Chondrocyte (in vitro differentiated cells): ENCODE measurements at regions not wholly inside any gene's neighbourhood (a gene's known extent, or its start where the extent isn't known, plus 50 kb on each side); places are given as distances from the start of the nearest gene placed in this dataset.

ENCODE experiments used
- DNase-seq: peaks from one replicate; pipeline ENCODE4 v3.0.0; 2021; ENCODE audit warnings: mixed read lengths, low spot score
- H3K27ac Mint-ChIP-seq: one replicate; pipeline ENCODE4 v1.8.0; 2021; ENCODE audit warnings: mild to moderate bottlenecking, moderate library complexity, mixed read lengths; ENCODE audit not compliant: unreplicated experiment
- H3K27me3 Mint-ChIP-seq: 2 replicates; pipeline ENCODE4 v1.8.0; 2021; ENCODE audit warnings: low read depth, mixed read lengths
- H3K36me3 Mint-ChIP-seq: 2 replicates; pipeline ENCODE4 v1.8.0; 2021; ENCODE audit warnings: low read depth, mixed read lengths
- H3K4me1 Mint-ChIP-seq: 2 replicates; pipeline ENCODE4 v1.8.0; 2021; ENCODE audit warnings: low read depth, mild to moderate bottlenecking, mixed read lengths
- H3K4me3 Mint-ChIP-seq: one replicate; pipeline ENCODE4 v1.8.0; 2021; ENCODE audit warnings: mild to moderate bottlenecking, moderate library complexity, mixed read lengths; ENCODE audit not compliant: unreplicated experiment
- H3K9me3 Mint-ChIP-seq: 2 replicates; pipeline ENCODE4 v1.8.0; 2021; ENCODE audit warnings: low read depth, mixed read lengths
- CTCF ChIP-seq: fragments of 200-600 bp; sonication (generic); IDR thresholded peaks from 2 replicates; pipeline ENCODE4 v1.5.0; 2021; ENCODE audit warnings: antibody characterized with exemption, mild to moderate bottlenecking, moderate library complexity

DNA sequence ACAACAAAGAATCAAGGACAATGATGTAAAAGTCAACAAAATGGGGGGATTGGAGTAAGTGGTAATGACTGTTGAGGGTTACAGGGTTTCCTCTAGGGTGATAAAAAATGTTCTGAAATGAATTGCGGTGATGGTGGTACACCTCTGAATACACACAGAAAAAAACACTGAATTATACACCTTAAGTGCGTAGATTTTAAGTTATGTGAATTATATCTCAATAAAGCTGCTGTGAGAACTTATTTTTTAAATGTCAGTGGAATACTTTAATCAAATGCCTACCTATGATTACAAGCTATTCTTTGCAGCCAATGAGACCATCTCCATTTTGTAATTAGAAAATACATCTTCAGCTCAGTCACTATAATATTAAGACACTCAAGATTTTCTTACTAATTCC, 53.5 kb downstream of the ZNF608 start:
- H3K9me3 Mint-ChIP-seq, result no peaks in the 10 kb centered on the region
- H3K27ac Mint-ChIP-seq, result peak overlapping the region; percentile 38
- TF ChIP-seq CTCF, result no peak
- peaks cover 47% of the 10 kb centered on the region for H3K4me1 Mint-ChIP-seq
- DNase-seq, result no peak
- H3K27me3 Mint-ChIP-seq, result no peaks in the 10 kb centered on the region
- no peaks in the 10 kb centered on the region for H3K36me3 Mint-ChIP-seq
- H3K4me3 Mint-ChIP-seq, result no peak overlapping the region

DNA sequence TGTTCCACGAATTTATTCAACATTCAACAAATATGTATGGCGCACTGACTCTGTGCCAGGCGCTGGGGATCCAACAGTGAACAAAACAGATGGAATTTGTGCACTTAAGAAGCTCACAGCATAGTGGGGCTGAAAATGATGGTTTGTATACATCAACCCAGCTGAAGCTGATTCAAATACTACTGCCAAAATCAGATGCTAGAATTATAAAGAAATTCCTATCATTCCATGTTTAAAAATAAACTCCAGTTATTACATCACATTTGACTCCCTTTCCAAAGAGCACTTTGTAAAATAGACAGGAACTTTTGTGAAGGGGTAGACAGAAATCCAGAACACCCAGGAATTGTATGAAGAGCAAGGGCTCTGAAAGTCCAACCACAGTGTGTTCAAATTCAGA, 54.1 kb downstream of the ZNF608 start:
- Mint-ChIP-seq H3K4me1 (peaks cover 47% of the 10 kb centered on the region), H3K27me3 (no peaks in the 10 kb centered on the region), H3K27ac (peak overlapping the region; percentile 47), H3K9me3 (no peaks in the 10 kb centered on the region), H3K4me3 (no peak overlapping the region), H3K36me3 (no peaks in the 10 kb centered on the region)
- TF ChIP-seq CTCF, result no peak
- DNase-seq, result no peak

DNA sequence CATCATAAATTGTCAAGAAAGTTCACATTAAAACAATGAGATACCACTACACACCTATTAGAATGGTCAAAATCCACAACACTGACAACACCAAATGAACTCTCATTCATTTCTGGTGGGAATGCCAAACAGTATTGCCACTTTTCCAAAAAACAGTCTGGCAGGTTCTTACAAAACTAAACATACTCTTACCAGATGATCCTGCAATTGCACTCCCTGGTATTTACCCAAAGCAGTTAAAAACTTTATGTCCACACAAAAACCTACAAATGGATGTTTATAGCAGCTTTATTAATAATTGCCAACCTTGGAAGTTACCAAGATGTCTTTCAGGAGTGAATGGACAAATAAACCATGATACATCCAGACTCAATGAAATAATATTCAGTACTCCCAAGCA, 56.8 kb downstream of the ZNF608 start:
- Mint-ChIP-seq H3K36me3 (no peaks in the 10 kb centered on the region), H3K4me3 (no peak overlapping the region), H3K9me3 (no peaks in the 10 kb centered on the region), H3K27ac (no peak overlapping the region), H3K4me1 (peaks cover 56% of the 10 kb centered on the region), H3K27me3 (no peaks in the 10 kb centered on the region)
- TF ChIP-seq CTCF, result no peak
- DNase-seq, result no peak

DNA sequence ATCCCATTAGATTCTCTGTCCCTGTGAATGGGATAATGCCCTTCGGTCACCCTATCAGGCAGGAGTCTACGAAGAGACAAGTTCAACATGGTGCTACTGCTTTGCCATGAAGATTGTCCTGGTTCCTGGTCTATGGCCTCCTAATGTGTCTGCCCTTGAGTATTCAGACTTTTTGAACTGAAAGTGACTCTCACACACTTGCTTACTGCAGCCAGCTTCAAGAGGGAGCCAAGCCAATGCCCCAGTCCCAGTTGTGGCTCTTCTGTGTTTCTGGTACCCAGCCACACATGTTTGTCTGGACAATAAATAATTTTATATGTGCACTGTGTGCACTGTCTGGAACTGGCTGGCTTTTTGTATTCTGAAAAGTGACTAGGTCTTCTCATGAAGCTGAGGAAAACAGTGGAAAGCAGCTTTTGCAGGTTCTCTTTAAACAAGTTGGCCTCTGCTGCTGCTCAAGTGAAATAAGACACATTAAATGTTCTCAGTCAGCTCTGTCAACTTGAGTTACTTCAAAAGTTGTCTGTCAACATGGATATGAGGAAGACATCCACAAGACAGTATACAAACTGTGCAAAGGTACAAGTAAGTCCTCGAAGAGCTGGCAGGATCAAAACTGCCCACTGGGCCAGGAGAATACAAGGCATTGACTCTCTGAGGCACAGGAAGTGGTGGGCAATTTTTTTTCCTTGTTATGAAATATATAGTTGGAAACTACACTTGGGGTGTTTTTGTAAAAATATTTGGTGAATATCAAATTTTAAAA, 60.0 kb downstream of the ZNF608 start:
- H3K9me3 Mint-ChIP-seq, result no peaks in the 10 kb centered on the region
- no peak for DNase-seq
- no peak overlapping the region for H3K4me3 Mint-ChIP-seq
- H3K36me3 Mint-ChIP-seq, result no peaks in the 10 kb centered on the region
- H3K27ac Mint-ChIP-seq, result no peak overlapping the region
- no peaks in the 10 kb centered on the region for H3K27me3 Mint-ChIP-seq
- peaks cover 62% of the 10 kb centered on the region for H3K4me1 Mint-ChIP-seq
- no peak for TF ChIP-seq CTCF

DNA sequence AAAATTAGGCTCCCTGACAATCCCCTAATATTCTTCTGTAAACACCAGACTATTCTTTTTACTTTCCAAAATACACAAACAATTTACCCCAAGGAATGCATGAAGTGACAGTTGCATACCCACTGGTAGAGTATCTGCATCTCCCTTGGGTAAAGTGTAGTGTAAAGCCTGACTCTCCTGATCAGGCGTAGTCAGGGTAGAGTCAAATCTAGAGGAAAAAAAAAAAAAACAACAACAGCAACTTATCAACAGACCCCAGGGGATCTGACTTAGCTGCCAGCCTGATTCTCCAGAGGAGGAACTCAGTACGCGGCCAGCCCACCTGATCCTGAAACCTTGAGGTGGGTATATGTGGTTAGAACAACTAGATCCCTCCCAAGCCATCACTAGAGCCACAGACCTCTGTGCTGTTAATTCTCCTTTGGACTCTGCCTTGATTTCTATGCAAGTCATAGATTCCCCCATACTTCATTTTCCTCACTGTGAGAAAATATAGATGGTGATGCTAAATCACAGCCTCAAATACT, 61.0 kb downstream of the ZNF608 start:
- Mint-ChIP-seq H3K36me3 (no peaks in the 10 kb centered on the region), H3K4me1 (peaks cover 61% of the 10 kb centered on the region), H3K9me3 (no peaks in the 10 kb centered on the region)

More for the DNA sequence above, 61.0 kb downstream of the ZNF608 start:
- no peak for DNase-seq
- TF ChIP-seq CTCF, result no peak
- Mint-ChIP-seq H3K27ac (peak overlapping the region; percentile 18), H3K4me3 (no peak overlapping the region), H3K27me3 (no peaks in the 10 kb centered on the region)
